Esophagus muscularis mucosa (tissue), 4 donors: ENCODE measurements at regions not wholly inside any gene's neighbourhood (a gene's known extent, or its start where the extent isn't known, plus 50 kb on each side); places are given as distances from the start of the nearest gene placed in this dataset.

ENCODE experiments used
- DNase-seq: peaks from one replicate; pipeline ENCODE4 v3.0.0-alpha.2; 2017; ENCODE audit errors: extremely low spot score
- H3K27ac ChIP-seq, 4 donors: fragments of 200-600 bp; sonication (generic); replicated peaks in 1 of 4; 1 replicate in 3 of 4; 2 replicates in 1 of 4; pipeline ENCODE4 v1.5.1; 2016 to 2019; ENCODE audit warnings: mild to moderate bottlenecking in 1 of 4
- H3K27me3 ChIP-seq, 4 donors: fragments of 200-600 bp; sonication (generic); one replicate each; pipeline versions ENCODE4 v1.5.1 to v1.6.0; 2016 to 2019
- H3K36me3 ChIP-seq, 4 donors: fragments of 200-600 bp; sonication (generic); one replicate each; pipeline ENCODE4 v1.5.1; 2016 to 2019
- H3K4me1 ChIP-seq, 4 donors: fragments of 200-600 bp; sonication (generic); one replicate each; pipeline ENCODE4 v1.5.1; 2016 to 2019
- H3K4me3 ChIP-seq, 4 donors: fragments of 200-600 bp; sonication (generic); 1 replicate in 2 of 4; 2 replicates in 2 of 4; pipeline ENCODE4 v1.5.1; 2016 to 2019; ENCODE audit warnings: mild to moderate bottlenecking in 4 of 4, moderate library complexity in 1 of 4
- H3K9me3 ChIP-seq, 4 donors: fragments of 200-600 bp; sonication (generic); 1 replicate in 3 of 4; 2 replicates in 1 of 4; pipeline ENCODE4 v1.5.1; 2016 to 2019
- CTCF ChIP-seq, 3 experiments: fragments of 200-600 bp in 2 of 3; fragments of 450-650 bp in 1 of 3; sonication (generic) in 2 of 3; IDR thresholded peaks; one replicate each; pipeline ENCODE4 v1.5.1; 2017 to 2019; ENCODE audit warnings: antibody characterized with exemption in 3 of 3, mild to moderate bottlenecking in 2 of 3, moderate library complexity in 1 of 3
- EP300 ChIP-seq: sonication (generic); formaldehyde crosslinking; IDR thresholded peaks from one replicate; pipeline ENCODE4 v1.6.1; 2017; ENCODE audit warnings: antibody characterized with exemption
- POLR2A ChIP-seq: fragments of 450-650 bp; IDR thresholded peaks from one replicate; pipeline ENCODE4 v1.6.1; 2017; ENCODE audit warnings: antibody characterized with exemption, moderate library complexity, mild to moderate bottlenecking, low read depth
- POLR2AphosphoS5 ChIP-seq, 2 donors: sonication (generic); formaldehyde crosslinking; IDR thresholded peaks; one replicate each; pipeline ENCODE4 v1.6.1; 2017; ENCODE audit warnings: antibody characterized with exemption in 2 of 2
- WGBS: methylation state at CpG from one replicate; pipeline ENCODE4 v1.1.5; 2018; 5-methylcytosine and 5-hydroxymethylcytosine counted together
- intact Hi-C: fragments of 100-400 bp; cut with DNase I; formaldehyde crosslinking; loops from one replicate; pipeline ENCODE4 v1.15.1; 2023

GRCh38 chr4:126328914-126329313 is 1014.2 kb downstream of the FAT4 start:
- Histone ChIP-seq H3K9me3 (no peaks in the 10 kb centered on the region), H3K4me3 (no peak overlapping the region), H3K27me3 (no peaks in the 10 kb centered on the region), H3K36me3 (no peaks in the 10 kb centered on the region), H3K27ac (no peak overlapping the region), H3K4me1 (no peaks in the 10 kb centered on the region)
- TF ChIP-seq CTCF (IDR thresholded peaks at IDR 0.05) (no peak), POLR2AphosphoS5 (IDR thresholded peaks at IDR 0.05) (no peak), POLR2A (no peak), EP300 (no peak)
- intact Hi-C loops, result no loop called here
- DNase-seq, result no peak

GRCh38 chr4:126338548-126338947 is 1023.8 kb downstream of the FAT4 start:
- Histone ChIP-seq H3K9me3 (no peaks in the 10 kb centered on the region), H3K27ac (no peak overlapping the region), H3K36me3 (no peaks in the 10 kb centered on the region), H3K4me1 (no peaks in the 10 kb centered on the region), H3K27me3 (no peaks in the 10 kb centered on the region), H3K4me3 (no peak overlapping the region)
- intact Hi-C loops, result no loop called here
- no peak for DNase-seq
- no peak for TF ChIP-seq POLR2A
- no peak for TF ChIP-seq CTCF (IDR thresholded peaks at IDR 0.05)
- TF ChIP-seq POLR2AphosphoS5 (IDR thresholded peaks at IDR 0.05), result no peak
- no peak for TF ChIP-seq EP300
- 68% methylated on average over 2 of the region's 2 CpGs for WGBS

- WGBS, result 65% methylated on average over 1 of the region's 1 CpG
- Histone ChIP-seq H3K27ac (no peak overlapping the region), H3K4me3 (no peak overlapping the region), H3K9me3 (no peaks in the 10 kb centered on the region), H3K27me3 (no peaks in the 10 kb centered on the region), H3K36me3 (no peaks in the 10 kb centered on the region), H3K4me1 (no peaks in the 10 kb centered on the region)
- TF ChIP-seq POLR2A (no peak), POLR2AphosphoS5 (IDR thresholded peaks at IDR 0.05) (no peak), EP300 (no peak), CTCF (IDR thresholded peaks at IDR 0.05) (no peak)
- no peak for DNase-seq
- intact Hi-C loops, result no loop called here
Measured at GRCh38 chr4:126341927-126342326, 1027.2 kb downstream of the FAT4 start.

GRCh38 chr4:126344472-126344871 is 1029.7 kb downstream of the FAT4 start:
- H3K4me3 ChIP-seq, result no peak overlapping the region
- no peaks in the 10 kb centered on the region for H3K27me3 ChIP-seq
- intact Hi-C loops, result no loop called here
- no peak overlapping the region for H3K27ac ChIP-seq
- 90% methylated on average over 6 of the region's 6 CpGs for WGBS
- TF ChIP-seq EP300, result no peak
- no peak for TF ChIP-seq CTCF (IDR thresholded peaks at IDR 0.05)
- TF ChIP-seq POLR2AphosphoS5 (IDR thresholded peaks at IDR 0.05), result no peak
- TF ChIP-seq POLR2A, result no peak
- H3K4me1 ChIP-seq, result no peaks in the 10 kb centered on the region
- DNase-seq, result no peak
- no peaks in the 10 kb centered on the region for H3K36me3 ChIP-seq
- H3K9me3 ChIP-seq, result no peaks in the 10 kb centered on the region

- intact Hi-C loops, result no loop called here
- WGBS, result 83% methylated on average over 2 of the region's 2 CpGs
Measured at GRCh38 chr4:126346654-126347053, 1031.9 kb downstream of the FAT4 start.

More at GRCh38 chr4:126346654-126347053, 1031.9 kb downstream of the FAT4 start:
- Histone ChIP-seq H3K27me3 (no peaks in the 10 kb centered on the region), H3K9me3 (no peaks in the 10 kb centered on the region), H3K36me3 (no peaks in the 10 kb centered on the region), H3K27ac (no peak overlapping the region), H3K4me3 (no peak overlapping the region), H3K4me1 (no peaks in the 10 kb centered on the region)
- no peak for DNase-seq
- no peak for TF ChIP-seq POLR2A
- no peak for TF ChIP-seq EP300
- TF ChIP-seq CTCF (IDR thresholded peaks at IDR 0.05), result no peak
- TF ChIP-seq POLR2AphosphoS5 (IDR thresholded peaks at IDR 0.05), result no peak
